ENCODE measurements at regions not wholly inside any gene's neighbourhood (a gene's known extent, or its start where the extent isn't known, plus 50 kb on each side); places are given as distances from the start of the nearest gene placed in this dataset.

DNA sequence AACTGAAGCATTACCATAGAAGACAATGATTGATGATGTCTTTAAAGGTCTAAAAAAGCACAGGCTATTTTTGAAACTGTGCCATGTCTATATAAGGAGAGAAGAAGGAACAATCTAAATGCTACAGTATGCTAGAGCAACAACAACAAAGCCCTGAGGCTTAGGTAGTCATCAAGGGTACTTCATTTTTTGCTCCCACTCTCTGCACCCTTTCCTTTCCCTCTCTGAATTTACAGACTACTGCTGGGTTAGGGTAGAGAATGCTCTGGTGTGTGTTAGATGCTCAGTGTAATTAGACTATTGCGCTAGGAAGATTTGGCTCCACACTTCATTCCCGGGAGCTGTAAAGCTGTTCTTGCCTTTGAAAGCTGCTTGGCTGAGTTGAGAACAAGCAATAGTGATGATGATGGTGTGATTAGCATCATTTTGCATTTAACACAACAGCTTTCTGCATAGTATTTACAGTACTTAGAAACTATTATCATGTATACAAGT, 1262.5 kb upstream of the CITED2 start:
- TF ChIP-seq CTCF (IDR thresholded peaks at IDR 0.05; ENCODE audit: low read depth, low read length, missing control alignments): no peak
- DNase-seq (ENCODE audit: low read depth): no peak
- H3K4me3 ChIP-seq (ENCODE audit: low read depth, low read length): no peak overlapping the region
- in situ Hi-C loops (cut with HindIII; ENCODE audit: low sequenced_read_pairs): no loop called here

DNA sequence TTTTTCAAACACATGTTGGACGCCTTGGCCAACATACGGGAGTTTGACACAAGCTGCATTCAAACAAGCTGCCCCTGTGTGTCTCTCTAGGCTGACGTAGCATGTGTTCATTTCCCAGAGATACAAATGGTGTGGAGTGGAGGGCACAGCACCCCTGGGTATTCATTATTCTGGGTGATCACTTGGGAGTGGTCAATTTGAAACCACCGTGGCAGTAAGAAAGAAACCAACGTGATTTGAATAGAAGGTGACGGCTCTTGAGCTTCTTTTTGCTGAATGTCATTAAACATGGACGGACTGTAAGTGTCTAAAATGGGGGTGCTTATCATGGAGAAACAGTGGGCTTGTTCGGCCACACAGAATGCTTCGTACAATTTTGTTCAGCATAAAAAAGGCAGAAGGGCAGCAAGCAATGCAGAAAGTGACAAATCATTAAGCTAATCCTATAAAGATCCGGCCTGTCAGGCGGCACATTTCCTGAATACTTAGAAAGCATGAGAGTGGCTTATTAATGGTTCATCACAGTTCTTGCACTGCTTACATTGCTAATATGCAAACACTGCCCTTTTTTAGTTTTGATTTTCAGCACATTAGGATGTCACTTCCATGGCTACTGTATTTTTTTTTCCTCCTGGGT, 1261.9 kb upstream of the CITED2 start:
- in situ Hi-C loops (cut with HindIII; ENCODE audit: low sequenced_read_pairs): no loop called here
- no peak for TF ChIP-seq CTCF (IDR thresholded peaks at IDR 0.05; ENCODE audit: low read depth, low read length, missing control alignments)
- DNase-seq (ENCODE audit: low read depth): no peak
- no peak overlapping the region for H3K4me3 ChIP-seq (ENCODE audit: low read depth, low read length)

- in situ Hi-C loops (cut with HindIII; ENCODE audit: low sequenced_read_pairs): no loop called here
- DNase-seq (ENCODE audit: low read depth): no peak
- TF ChIP-seq CTCF (IDR thresholded peaks at IDR 0.05; ENCODE audit: low read depth, low read length, missing control alignments): no peak
- no peak overlapping the region for H3K4me3 ChIP-seq (ENCODE audit: low read depth, low read length)
Measured at GRCh38 chr6:140627002-140627401, 1252.6 kb upstream of the CITED2 start.

DNA sequence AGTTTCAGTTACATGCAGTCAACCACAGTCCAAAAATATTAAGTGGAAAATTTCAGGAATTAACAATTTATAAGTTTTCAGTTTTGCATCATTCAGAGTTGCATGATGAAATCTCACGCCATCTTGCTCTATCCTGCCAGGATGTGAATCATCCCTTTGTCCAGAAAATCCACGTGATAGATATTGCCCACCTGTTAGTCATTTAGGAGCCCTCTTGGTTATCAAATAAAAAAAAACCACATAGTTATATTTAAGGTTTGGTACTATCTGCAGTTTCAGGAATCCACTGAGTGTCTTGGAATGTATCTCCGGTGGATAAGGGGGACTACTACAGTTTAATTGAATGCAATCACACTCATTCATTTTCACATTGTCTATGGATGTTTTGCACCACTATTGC, 1249.0 kb upstream of the CITED2 start:
- in situ Hi-C loops (cut with HindIII; ENCODE audit: low sequenced_read_pairs): no loop called here
- H3K4me3 ChIP-seq (ENCODE audit: low read depth, low read length): no peak overlapping the region
- TF ChIP-seq CTCF (IDR thresholded peaks at IDR 0.05; ENCODE audit: low read depth, low read length, missing control alignments): no peak
- no peak for DNase-seq (ENCODE audit: low read depth)

DNA sequence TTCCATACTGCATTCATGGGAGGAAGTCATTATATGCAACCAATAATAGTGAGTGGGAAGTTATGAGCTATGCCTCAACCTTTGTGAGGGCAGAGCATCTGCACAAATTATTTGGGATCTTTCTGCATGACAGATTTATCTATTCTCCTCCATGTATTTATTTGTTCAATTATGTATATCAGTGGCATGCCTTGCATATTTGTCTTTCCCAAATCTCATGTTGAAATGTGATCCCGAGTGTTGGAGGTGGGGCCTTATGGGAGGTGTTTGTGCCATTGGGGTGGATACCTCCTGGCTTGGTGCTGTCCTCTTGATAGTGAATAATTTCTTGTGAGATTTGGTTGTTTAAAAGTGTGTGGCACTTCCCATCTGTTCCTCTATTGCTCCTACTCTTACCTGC, 1246.0 kb upstream of the CITED2 start:
- H3K4me3 ChIP-seq (ENCODE audit: low read depth, low read length): no peak overlapping the region
- in situ Hi-C loops (cut with HindIII; ENCODE audit: low sequenced_read_pairs): no loop called here
- TF ChIP-seq CTCF (IDR thresholded peaks at IDR 0.05; ENCODE audit: low read depth, low read length, missing control alignments): no peak
- DNase-seq (ENCODE audit: low read depth): no peak

GRCh38 chr6:140609956-140610355, 1235.5 kb upstream of the CITED2 start:
- no peak for TF ChIP-seq CTCF (IDR thresholded peaks at IDR 0.05; ENCODE audit: low read depth, low read length, missing control alignments)
- no peak for DNase-seq (ENCODE audit: low read depth)
- no peak overlapping the region for H3K4me3 ChIP-seq (ENCODE audit: low read depth, low read length)
- in situ Hi-C loops (cut with HindIII; ENCODE audit: low sequenced_read_pairs): no loop called here
